EL (cell line): ENCODE measurements at regions not wholly inside any gene's neighbourhood (a gene's known extent, or its start where the extent isn't known, plus 50 kb on each side); places are given as distances from the start of the nearest gene placed in this dataset.

Experiments used
- DNase-seq: peaks from one replicate; pipeline ENCODE4 v3.0.0-alpha.2; 2016

GRCh38 chr18:29176681-29177080 is 999.8 kb upstream of the CDH2 start:
- DNase-seq = no peak

GRCh38 chr18:29174891-29175290 is 998.0 kb upstream of the CDH2 start:
- DNase-seq = no peak

DNA sequence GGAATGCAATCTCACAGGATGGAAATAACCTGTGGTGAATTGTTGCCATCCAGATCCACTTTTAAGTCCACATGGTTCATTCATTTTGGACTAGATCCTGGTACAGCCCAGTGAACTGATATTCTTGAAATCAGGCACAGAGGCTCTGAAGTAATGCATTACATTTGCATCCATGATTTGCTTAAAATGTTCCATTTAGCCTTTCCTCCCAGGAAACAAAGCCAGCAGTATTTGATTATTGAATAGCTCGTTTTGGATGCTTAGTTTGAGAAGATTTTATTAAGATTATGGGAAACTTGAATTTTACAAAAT is 995.8 kb upstream of the CDH2 start:
- no peak for DNase-seq

- DNase-seq = peak; percentile 50
Observed at GRCh38 chr18:29171892-29172755, 995.2 kb upstream of the CDH2 start.

DNA sequence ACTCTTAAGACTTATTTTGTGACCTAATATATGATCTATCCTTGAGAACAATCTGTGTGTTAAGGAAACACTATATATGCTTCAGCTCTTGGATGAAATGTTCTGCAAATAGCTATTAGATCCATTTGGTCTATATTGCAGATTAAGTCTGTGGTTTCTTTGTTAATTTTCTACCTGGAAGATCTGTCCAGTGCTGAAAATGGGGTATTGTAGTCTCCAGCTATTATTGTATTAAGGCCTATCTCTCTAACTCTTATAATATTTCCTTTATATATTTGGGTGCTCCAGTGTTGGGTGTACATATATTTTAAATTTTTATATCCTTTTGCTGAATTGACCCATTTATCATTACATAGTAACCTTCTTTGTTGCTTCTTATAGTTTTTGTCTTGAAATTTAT is 992.7 kb upstream of the CDH2 start:
- no peak for DNase-seq

DNA sequence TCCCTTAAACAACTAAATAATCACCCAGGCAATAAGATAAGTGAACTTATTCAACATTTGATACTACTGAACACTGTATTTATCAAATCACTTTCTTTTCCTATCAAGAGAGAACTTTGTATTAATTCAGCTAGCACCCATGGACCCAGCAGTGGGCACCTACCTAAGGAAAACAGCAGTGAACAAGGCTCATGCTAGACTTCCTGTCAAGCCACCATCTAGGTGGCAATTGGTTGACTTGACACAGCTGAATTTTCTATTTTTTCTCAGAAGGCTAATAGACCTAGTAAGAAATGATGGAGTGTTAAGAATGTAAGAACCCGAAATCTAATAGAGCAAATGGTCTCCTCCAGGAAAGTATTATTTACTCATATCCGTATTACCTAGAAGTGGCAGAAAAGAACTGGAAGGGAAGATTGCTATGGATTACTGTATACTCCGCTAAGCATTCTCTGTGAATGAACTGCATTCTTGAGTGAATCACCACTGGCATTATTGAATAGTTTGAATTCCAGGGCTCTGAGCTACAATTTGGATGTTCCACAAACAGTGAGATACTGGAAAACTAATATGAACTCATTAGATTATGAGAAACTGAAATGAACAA is 988.2 kb upstream of the CDH2 start:
- peak; percentile 96 for DNase-seq

DNA sequence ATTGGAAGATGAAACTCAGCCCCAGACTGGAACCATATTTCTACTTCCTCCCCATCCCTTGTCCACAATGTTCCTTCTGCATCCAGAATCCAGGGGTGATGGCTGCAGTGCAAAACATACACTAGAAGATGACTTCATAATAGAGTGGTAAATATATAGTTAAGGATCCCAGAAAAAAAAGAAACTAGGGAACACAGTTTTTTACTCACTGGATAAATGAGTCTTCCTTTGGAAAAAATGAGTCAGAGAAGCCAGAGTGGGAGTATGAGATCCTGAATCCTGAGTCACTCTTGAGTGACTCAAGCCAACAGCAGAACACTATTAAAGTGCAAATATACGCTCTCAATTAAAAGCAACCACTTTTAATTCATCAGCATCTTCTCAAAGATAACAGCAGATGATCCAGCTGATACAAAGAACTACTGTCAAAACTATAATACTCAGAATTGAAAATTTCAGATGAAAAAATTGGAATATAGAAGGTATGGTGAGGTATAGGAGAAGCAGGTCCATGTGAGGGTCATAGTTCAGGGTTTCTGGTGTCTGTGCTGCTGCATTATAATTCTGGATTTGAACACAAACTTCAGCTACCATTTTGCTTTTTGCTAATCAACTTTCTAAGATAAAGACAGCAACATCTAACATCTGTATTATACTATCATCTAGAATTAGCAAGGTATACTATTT is 987.2 kb upstream of the CDH2 start:
- peak; percentile 93 for DNase-seq

GRCh38 chr18:29163596-29163995 is 986.7 kb upstream of the CDH2 start:
- no peak for DNase-seq

GRCh38 chr18:29161429-29161828 is 984.5 kb upstream of the CDH2 start:
- no peak for DNase-seq

DNA sequence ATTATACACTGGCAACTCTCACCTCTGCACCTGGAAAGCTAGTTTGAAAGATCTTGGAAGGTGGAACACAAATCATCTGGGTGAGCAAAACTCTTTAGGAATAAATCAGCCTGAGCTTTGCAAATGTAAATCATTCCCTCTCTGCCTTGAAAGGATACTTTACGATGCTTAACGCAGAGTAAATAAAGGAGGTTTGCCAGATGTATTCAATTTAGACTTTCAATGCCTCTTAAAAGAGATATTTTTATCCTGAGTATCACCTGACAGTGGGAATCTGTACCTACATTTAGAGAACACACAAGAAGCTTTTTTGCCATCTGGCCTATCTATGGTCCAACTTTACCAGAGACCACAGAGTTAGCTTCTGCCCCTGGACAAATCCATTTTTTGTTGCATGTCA is 983.2 kb upstream of the CDH2 start:
- no peak for DNase-seq

DNA sequence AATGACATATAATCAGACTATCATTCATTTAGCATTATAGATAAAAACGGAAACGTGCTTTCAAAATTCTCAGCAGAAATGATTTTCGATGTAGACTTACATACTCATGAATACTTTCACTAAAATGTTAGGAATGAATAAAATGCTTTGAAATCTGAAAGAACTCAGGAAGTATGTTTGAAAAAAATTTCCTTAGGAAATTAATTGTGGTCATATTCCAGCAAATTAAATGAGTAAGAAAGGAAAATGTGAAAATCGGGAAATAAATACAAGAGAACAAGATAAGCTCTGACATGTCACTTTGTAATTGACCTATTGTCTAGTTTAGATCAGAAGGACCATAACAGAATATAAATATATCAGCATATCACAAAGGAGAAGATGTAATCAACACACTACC is 981.0 kb upstream of the CDH2 start:
- DNase-seq = peak; percentile 26

DNA sequence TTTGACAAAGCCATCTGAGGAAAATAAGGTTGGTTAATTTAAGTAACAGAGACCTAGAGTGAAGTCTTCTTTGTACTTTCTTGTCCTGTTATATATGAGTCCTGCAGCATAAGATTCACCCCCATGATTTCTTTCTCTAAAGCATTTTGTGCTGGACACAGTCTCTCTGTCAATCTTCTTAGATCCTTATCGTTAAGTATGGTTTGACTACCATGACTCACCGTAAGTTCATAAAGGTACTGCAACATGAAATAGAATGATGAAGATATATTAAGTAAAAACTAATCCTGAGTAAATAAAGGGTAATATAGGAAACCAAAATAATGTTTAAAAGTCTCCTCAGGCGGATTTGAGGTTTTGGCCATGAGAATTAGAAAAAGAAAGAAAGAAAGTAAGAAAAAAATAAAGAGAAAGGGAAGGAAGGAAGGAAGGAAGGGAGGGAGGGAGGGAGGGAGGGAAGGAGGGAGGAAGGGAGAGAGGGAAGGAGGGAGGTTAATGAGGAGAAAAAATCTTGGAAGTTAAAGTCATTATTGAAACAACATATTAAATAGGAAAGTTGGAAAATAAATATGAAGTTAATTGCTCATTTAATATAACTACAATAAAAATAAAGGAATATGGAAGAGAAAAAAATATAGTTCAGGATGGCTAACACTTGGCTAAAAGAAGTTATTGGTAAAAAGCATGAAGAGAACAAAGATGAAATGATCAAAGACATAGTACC is 980.3 kb upstream of the CDH2 start:
- DNase-seq = peak; percentile 45

DNA sequence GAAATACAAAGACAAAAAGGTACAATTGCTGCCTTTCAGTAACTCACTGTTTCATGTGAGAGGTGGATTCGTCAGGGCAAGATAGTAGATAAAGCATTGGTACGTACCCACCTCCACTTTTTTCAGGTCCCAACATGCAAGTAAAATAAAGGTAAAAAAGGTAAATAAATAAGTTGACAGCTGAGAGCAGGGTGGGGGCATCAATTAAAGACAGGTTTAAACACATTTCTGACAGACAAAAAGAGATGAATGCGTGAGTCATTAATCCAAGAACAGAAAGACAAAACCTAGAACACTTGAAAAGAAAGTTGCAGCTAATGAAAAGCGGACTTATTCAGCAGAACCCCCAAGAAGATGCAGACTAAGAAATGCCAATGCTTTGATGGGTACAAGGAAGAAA is 979.6 kb upstream of the CDH2 start:
- no peak for DNase-seq

DNA sequence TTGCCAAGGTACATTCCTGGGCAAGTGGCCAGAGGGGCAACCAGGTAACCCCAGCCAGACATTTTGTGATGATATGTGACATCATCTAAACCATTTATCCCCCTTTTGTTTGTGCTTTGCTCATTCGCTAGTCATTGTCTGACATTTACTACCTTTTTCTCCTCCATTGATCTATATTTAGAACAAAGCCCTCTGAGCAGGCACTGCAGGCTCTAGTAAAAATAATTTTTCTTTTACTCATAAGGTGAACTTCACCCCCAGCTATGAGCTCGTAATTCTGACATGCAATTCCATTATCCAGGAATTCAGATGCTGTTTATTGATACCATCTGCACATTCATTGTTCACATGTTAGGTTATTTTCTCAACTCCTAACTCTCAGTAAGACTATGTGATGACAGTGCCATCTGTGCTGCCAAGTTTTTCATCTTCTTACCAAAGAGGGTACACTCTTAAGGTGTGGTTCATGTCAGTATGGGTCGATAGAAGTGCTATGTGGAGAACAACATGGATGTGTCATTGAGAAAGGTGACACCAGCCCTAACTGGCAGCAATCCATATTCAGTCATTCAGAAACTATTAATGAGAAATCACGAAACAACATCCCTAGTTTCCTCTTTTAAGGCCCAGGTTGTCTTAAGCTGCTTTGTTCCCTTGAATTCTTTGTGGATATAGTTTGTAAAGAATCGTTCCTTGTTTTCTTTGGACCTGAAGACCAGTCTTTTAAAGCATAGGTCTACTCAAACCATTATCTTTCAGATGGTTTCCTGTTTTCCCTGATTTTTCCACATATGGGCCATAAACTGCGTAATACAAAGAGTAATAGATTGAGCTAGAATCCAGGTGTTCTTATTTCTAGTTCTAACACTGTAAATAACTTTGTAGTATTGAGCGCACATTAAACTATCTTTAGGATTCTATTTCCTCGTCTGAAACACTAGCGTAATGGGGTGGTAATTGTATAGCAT is 978.1 kb upstream of the CDH2 start:
- peak; percentile 92 for DNase-seq

DNA sequence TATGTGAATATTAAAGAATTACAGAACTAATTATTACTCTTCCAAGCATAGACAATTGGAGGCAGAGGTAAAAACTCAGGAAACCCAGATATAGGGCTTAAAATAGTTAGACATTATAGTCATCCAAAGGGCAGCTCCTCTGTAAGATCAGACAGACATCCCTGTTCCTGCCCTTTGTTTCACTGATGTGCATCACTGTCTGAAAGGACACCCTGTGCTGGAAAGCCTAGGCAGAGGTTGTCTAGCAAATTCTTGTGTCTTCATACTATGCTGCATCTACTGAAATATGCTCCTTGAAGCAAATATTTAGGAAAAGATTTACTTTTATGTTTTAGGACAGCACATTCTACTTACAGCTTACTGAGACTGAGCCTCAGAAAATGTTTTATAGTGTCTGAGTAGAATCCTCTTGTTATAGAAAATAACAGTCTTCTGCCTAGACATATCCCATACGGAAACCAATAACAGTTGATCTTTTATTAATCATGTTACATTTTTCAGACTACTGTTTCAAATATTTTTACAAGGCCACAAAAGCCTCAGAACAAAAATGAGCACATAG is 977.3 kb upstream of the CDH2 start:
- peak; percentile 54 for DNase-seq

GRCh38 chr18:29153091-29153490 is 976.2 kb upstream of the CDH2 start:
- no peak for DNase-seq

DNA sequence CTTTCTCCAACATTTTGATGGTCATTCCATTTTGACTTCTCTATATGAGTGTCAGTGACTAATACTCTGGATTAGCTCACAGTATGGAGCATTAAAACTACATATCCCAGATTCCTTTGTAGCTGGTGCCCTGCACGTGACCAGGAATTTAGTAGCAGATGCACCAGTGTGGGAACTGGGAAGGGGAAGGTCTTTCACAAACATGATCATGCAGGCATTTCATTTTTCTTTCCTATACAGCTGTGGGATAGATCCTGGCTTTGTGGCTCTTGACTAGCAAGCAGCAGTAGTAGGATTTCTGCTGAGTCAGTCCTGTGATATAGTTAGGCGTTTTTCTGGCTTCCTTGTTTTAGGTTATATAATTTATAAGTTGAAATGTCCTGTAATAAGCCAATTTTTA is 971.0 kb upstream of the CDH2 start:
- DNase-seq = peak; percentile 76

GRCh38 chr18:29146068-29146467 is 969.1 kb upstream of the CDH2 start:
- no peak for DNase-seq

- no peak for DNase-seq
Observed at GRCh38 chr18:29140590-29140989, 963.7 kb upstream of the CDH2 start.

- DNase-seq = no peak
Observed at GRCh38 chr18:29137773-29138495, 961.0 kb upstream of the CDH2 start.
